ENCODE measurements at regions not wholly inside any gene's neighbourhood (a gene's known extent, or its start where the extent isn't known, plus 50 kb on each side); places are given as distances from the start of the nearest gene placed in this dataset.

DNA sequence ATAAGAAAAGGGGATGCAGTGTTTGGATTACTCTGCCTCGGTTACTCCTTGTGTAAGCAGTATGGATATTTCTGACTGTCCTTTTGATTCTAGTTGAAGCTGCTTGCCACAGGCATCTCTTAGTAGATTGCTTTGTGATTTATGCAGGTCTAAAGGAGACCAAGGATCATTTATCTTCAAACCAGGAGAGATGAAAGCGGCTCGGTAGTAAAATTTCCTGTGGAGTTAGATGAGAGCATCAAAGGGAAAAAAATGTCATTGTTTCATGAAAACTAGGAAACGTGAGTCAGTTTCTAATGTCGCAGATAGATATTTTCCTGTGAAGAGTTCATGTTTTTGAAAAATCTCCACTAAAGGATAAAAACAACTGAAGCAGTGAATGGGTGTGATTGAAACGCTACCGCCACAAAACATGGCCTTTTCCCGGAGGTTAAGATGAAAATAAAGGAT, 254.0 kb upstream of the TBL1XR1 start (continued):
- TF ChIP-seq SIN3A (conservative IDR thresholded peaks at IDR 0.05 in 1 of 2, IDR thresholded peaks at IDR 0.05 in 1 of 2; ENCODE audit: low read depth in 1 of 2, low read length in 2 of 2): no peak
- no peak for TF ChIP-seq RFX5 (IDR thresholded peaks at IDR 0.05; ENCODE audit: borderline replicate concordance, low read depth, low read length)
- TF ChIP-seq EGR1 (IDR thresholded peaks at IDR 0.05; ENCODE audit: borderline replicate concordance, low read depth, low read length): no peak
- no peak for TF ChIP-seq JUN (IDR thresholded peaks at IDR 0.05; ENCODE audit: low read depth, low read length)
- TF ChIP-seq CHD2 (IDR thresholded peaks at IDR 0.05; ENCODE audit: low read length): no peak
- TF ChIP-seq TAF1 (IDR thresholded peaks at IDR 0.05; ENCODE audit: low read depth, low read length): no peak
- no peak for TF ChIP-seq KDM1A (IDR thresholded peaks at IDR 0.05; ENCODE audit: borderline replicate concordance, low read length)
- no peak for TF ChIP-seq CTBP2 (IDR thresholded peaks at IDR 0.05; ENCODE audit: borderline replicate concordance, insufficient read depth, insufficient read length, low read length)
- TF ChIP-seq, protein P1, sequence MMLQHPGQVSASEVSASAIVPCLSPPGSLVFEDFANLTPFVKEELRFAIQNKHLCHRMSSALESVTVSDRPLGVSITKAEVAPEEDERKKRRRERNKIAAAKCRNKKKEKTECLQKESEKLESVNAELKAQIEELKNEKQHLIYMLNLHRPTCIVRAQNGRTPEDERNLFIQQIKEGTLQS (IDR thresholded peaks at IDR 0.05; ENCODE audit: insufficient read depth, low read depth, low read length): no peak
